DOHH2 (cell line): ENCODE measurements at regions not wholly inside any gene's neighbourhood (a gene's known extent, or its start where the extent isn't known, plus 50 kb on each side); places are given as distances from the start of the nearest gene placed in this dataset.

Source experiments
- H3F3A ChIP-seq: fragments of 200-600 bp; sonication (generic), shearing (Covaris generic); 2 replicates; pipeline ENCODE4 v1.6.0; 2016; ENCODE audit warnings: antibody characterized with exemption, mild to moderate bottlenecking; ENCODE audit not compliant: control insufficient read depth, insufficient read depth
- H3K27ac ChIP-seq: fragments of 200-600 bp; sonication (generic); 2 replicates; pipeline ENCODE4 v1.5.1; 2014; ENCODE audit warnings: low read depth, mild to moderate bottlenecking, low read length, moderate library complexity
- H3K27me3 ChIP-seq: fragments of 200-600 bp; sonication (generic); 2 replicates; pipeline ENCODE4 v1.6.1; 2014; ENCODE audit warnings: mild to moderate bottlenecking, low read length, mixed read lengths; ENCODE audit not compliant: control insufficient read depth
- H3K36me3 ChIP-seq: fragments of 200-600 bp; sonication (generic); 2 replicates; pipeline ENCODE4 v1.6.1; 2014; ENCODE audit warnings: mild to moderate bottlenecking, low read length, moderate library complexity, mixed read lengths; ENCODE audit not compliant: control insufficient read depth
- H3K4me1 ChIP-seq: fragments of 200-600 bp; sonication (generic); 2 replicates; pipeline ENCODE4 v1.6.1; 2014; ENCODE audit warnings: mild to moderate bottlenecking, low read length, mixed read lengths; ENCODE audit not compliant: control insufficient read depth
- H3K4me2 ChIP-seq: fragments of 200-600 bp; sonication (generic); 2 replicates; pipeline ENCODE4 v1.6.0; 2014; ENCODE audit warnings: mild to moderate bottlenecking, low read length, moderate library complexity
- H3K4me3 ChIP-seq: fragments of 200-600 bp; sonication (generic); 2 replicates; pipeline ENCODE4 v1.5.1; 2014; ENCODE audit warnings: mild to moderate bottlenecking, low read length, mixed read lengths
- H3K79me2 ChIP-seq: fragments of 200-600 bp; sonication (generic); 2 replicates; pipeline ENCODE4 v1.6.1; 2014; ENCODE audit warnings: mild to moderate bottlenecking, low read length, mixed read lengths; ENCODE audit not compliant: control insufficient read depth
- H3K9me2 ChIP-seq: fragments of 200-600 bp; sonication (generic); replicated peaks from 2 replicates; pipeline ENCODE4 v1.6.1; 2014; ENCODE audit warnings: mild to moderate bottlenecking, low read length, mixed read lengths; ENCODE audit not compliant: control insufficient read depth
- H3K9me3 ChIP-seq: fragments of 200-600 bp; sonication (generic); 2 replicates; pipeline ENCODE4 v1.6.1; 2014; ENCODE audit warnings: antibody characterized with exemption, low read length, mixed read lengths; ENCODE audit not compliant: control insufficient read depth, insufficient read depth
- H4K20me1 ChIP-seq: fragments of 200-600 bp; sonication (generic); 2 replicates; pipeline ENCODE4 v1.6.0; 2014; ENCODE audit warnings: low read depth, mild to moderate bottlenecking, antibody characterized with exemption, low read length, moderate library complexity; ENCODE audit not compliant: control insufficient read depth, insufficient read depth
- CTCF ChIP-seq: fragments of 200-600 bp; sonication (generic); IDR thresholded peaks from one replicate; pipeline ENCODE4 v1.5.1; 2014; ENCODE audit warnings: antibody characterized with exemption, mild to moderate bottlenecking, low read depth, low read length; ENCODE audit not compliant: poor library complexity, severe bottlenecking
- EZH2phosphoT487 ChIP-seq: fragments of 200-600 bp; sonication (generic); IDR thresholded peaks from 2 replicates; pipeline ENCODE4 v1.6.1; 2017; ENCODE audit warnings: borderline replicate concordance, mild to moderate bottlenecking, antibody characterized with exemption, low read length, moderate library complexity, mixed read lengths

GRCh38 chr22:26953012-26953883 lies 295.9 kb downstream of the MIAT start:
- Histone ChIP-seq H3K9me2 (no peaks in the 10 kb centered on the region), H3K4me3 (no peak overlapping the region), H3K27ac (no peak overlapping the region), H3F3A (no peaks in the 10 kb centered on the region), H3K9me3 (no peaks in the 10 kb centered on the region), H3K4me1 (no peaks in the 10 kb centered on the region), H3K4me2 (no peak overlapping the region), H4K20me1 (no peaks in the 10 kb centered on the region), H3K27me3 (peaks cover 3% of the 10 kb centered on the region), H3K79me2 (no peaks in the 10 kb centered on the region), H3K36me3 (no peaks in the 10 kb centered on the region)
- TF ChIP-seq EZH2phosphoT487 = no peak
- no peak for TF ChIP-seq CTCF

- TF ChIP-seq EZH2phosphoT487 (no peak), CTCF (no peak)
- H4K20me1 ChIP-seq = no peaks in the 10 kb centered on the region
- H3K36me3 ChIP-seq = no peaks in the 10 kb centered on the region
- no peak overlapping the region for H3K27ac ChIP-seq
- no peaks in the 10 kb centered on the region for H3K9me2 ChIP-seq
- no peaks in the 10 kb centered on the region for H3K4me1 ChIP-seq
- no peak overlapping the region for H3K4me2 ChIP-seq
- no peak overlapping the region for H3K4me3 ChIP-seq
- H3K27me3 ChIP-seq = peaks cover 3% of the 10 kb centered on the region
- H3F3A ChIP-seq = no peaks in the 10 kb centered on the region
- no peaks in the 10 kb centered on the region for H3K79me2 ChIP-seq
- no peaks in the 10 kb centered on the region for H3K9me3 ChIP-seq
Observed at GRCh38 chr22:26956371-26956770, 299.0 kb downstream of the MIAT start.

GRCh38 chr22:26957176-26957575 lies 299.8 kb downstream of the MIAT start:
- no peak for TF ChIP-seq CTCF
- no peak for TF ChIP-seq EZH2phosphoT487

More at GRCh38 chr22:26957176-26957575, 299.8 kb downstream of the MIAT start:
- Histone ChIP-seq H3K9me3 (no peaks in the 10 kb centered on the region), H3K4me1 (no peaks in the 10 kb centered on the region), H3K4me3 (no peak overlapping the region), H3K27me3 (peaks cover 3% of the 10 kb centered on the region), H3K4me2 (no peak overlapping the region), H3K9me2 (no peaks in the 10 kb centered on the region), H3K79me2 (no peaks in the 10 kb centered on the region), H3K36me3 (no peaks in the 10 kb centered on the region), H4K20me1 (no peaks in the 10 kb centered on the region), H3K27ac (no peak overlapping the region), H3F3A (no peaks in the 10 kb centered on the region)
